Activated CD8-positive, alpha-beta T cell treated with anti-CD3 and anti-CD28 coated beads for 36 hours (primary cell): ENCODE measurements at regions not wholly inside any gene's neighbourhood (a gene's known extent, or its start where the extent isn't known, plus 50 kb on each side); places are given as distances from the start of the nearest gene placed in this dataset.

Experiments used
- ATAC-seq: fragments of 200-7000 bp; cut with Tn5 transposase; one replicate; pipeline ENCODE4 v1.10.0; 2021; ENCODE audit warnings: mild to moderate bottlenecking, moderate library complexity
- CTCF ChIA-PET: fragments of 350-600 bp; sonication (Branson Sonifier 250); formaldehyde crosslinking; loops from one replicate; lab custom pipeline; 2021; ENCODE audit warnings: antibody characterized with exemption; lab: Charles Lee
- POLR2A ChIA-PET: fragments of 350-600 bp; sonication (Branson Sonifier 250); formaldehyde crosslinking; loops from one replicate; lab custom pipeline; 2021; ENCODE audit warnings: antibody characterized with exemption; lab: Charles Lee
- DNase-seq: peaks from one replicate; pipeline ENCODE4 v3.0.0-alpha.2; 2020
- H3K27ac Mint-ChIP-seq: one replicate; pipeline ENCODE4 v1.8.0; 2021; ENCODE audit warnings: mild to moderate bottlenecking, mixed read lengths
- H3K27me3 Mint-ChIP-seq: one replicate; pipeline ENCODE4 v1.8.0; 2021; ENCODE audit warnings: mixed read lengths
- H3K36me3 Mint-ChIP-seq: one replicate; pipeline ENCODE4 v1.8.0; 2021; ENCODE audit warnings: low read depth, mixed read lengths
- H3K4me1 Mint-ChIP-seq: one replicate; pipeline ENCODE4 v1.8.0; 2021; ENCODE audit warnings: low read depth, mixed read lengths
- H3K4me3 Mint-ChIP-seq: one replicate; pipeline ENCODE4 v1.8.0; 2021; ENCODE audit warnings: mild to moderate bottlenecking, moderate library complexity, mixed read lengths
- H3K9me3 Mint-ChIP-seq: one replicate; pipeline ENCODE4 v1.8.0; 2021; ENCODE audit warnings: mixed read lengths
- CTCF ChIP-seq: fragments of 200-600 bp; IDR thresholded peaks from one replicate; pipeline ENCODE4 v1.8.0; 2022; ENCODE audit warnings: antibody characterized with exemption, mild to moderate bottlenecking
- intact Hi-C: fragments of 100-400 bp; cut with micrococcal nuclease; formaldehyde crosslinking; loops from one replicate; pipeline ENCODE4 v1.10.0; 2022

GRCh38 chr7:84786073-84786472 lies 400.8 kb downstream of the SEMA3D start:
- H3K4me1 Mint-ChIP-seq = no peaks in the 10 kb centered on the region
- intact Hi-C loops = no loop called here
- no peaks in the 10 kb centered on the region for H3K27me3 Mint-ChIP-seq
- ChIA-PET CTCF (no interaction called here), POLR2A (no interaction called here)
- H3K36me3 Mint-ChIP-seq = no peaks in the 10 kb centered on the region
- H3K9me3 Mint-ChIP-seq = no peaks in the 10 kb centered on the region
- no peak for TF ChIP-seq CTCF
- H3K27ac Mint-ChIP-seq = no peak overlapping the region
- DNase-seq = no peak
- ATAC-seq = no peak
- no peak overlapping the region for H3K4me3 Mint-ChIP-seq

DNA sequence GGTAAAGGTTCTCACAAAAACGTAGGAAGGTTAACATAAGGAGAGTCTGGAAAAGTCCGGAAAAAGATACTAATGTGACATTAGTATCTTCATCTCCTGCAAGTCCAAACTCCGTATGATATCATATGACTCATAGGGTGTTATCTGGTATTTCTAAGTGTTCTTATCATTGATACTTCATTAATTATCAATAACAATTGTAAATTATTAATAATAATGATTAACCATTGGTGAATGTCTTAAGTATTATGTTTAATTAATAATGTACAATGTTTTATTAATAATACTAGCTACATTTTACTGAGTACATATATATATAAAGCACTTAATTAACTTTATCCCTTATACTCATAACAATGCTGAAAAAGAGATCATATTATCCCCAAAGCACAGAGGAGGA lies 402.4 kb downstream of the SEMA3D start:
- no peak for ATAC-seq
- POLR2A ChIA-PET = no interaction called here
- H3K4me3 Mint-ChIP-seq = no peak overlapping the region

DNA sequence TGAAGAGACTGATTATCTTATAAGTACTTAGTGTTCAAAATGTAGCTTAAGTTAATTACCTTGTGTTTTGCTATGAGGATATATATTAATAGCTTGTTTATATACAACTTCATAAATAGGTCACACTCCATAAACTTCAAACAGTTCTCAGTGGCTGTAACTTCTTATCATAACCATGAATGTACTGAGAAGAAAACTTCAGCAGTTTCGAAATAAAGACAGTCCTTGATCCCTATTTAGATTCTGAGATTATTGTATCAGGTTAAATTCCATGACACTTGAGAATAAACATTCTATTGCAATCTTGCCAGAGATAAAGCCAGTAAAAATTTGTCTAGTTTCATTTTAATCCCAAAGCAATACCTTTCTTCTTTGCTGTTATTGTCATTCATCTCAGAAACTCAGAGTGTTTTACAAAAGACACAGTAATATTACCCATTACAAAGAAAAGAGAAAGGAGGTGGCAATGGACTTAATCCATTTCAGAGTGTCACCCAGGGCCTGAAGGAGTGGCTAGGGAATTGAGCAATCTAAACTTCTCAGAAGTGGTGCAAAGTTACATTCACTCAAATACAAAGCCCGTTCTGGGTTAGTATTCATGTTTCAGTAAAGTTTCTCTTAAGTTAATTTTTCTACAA lies 403.6 kb downstream of the SEMA3D start:
- ChIA-PET POLR2A (no interaction called here), CTCF (no interaction called here)
- DNase-seq = no peak
- no peak for TF ChIP-seq CTCF
- intact Hi-C loops = no loop called here
- Mint-ChIP-seq H3K9me3 (no peaks in the 10 kb centered on the region), H3K27ac (no peak overlapping the region), H3K27me3 (no peaks in the 10 kb centered on the region), H3K4me3 (no peak overlapping the region), H3K4me1 (no peaks in the 10 kb centered on the region), H3K36me3 (no peaks in the 10 kb centered on the region)
- ATAC-seq = no peak

More for the DNA sequence above, 402.4 kb downstream of the SEMA3D start:
- no peaks in the 10 kb centered on the region for H3K27me3 Mint-ChIP-seq
- no peaks in the 10 kb centered on the region for H3K36me3 Mint-ChIP-seq
- no peak overlapping the region for H3K27ac Mint-ChIP-seq
- H3K9me3 Mint-ChIP-seq = no peaks in the 10 kb centered on the region
- no peak for DNase-seq
- no peak for TF ChIP-seq CTCF
- H3K4me1 Mint-ChIP-seq = no peaks in the 10 kb centered on the region
- CTCF ChIA-PET = no interaction called here
- intact Hi-C loops = no loop called here

GRCh38 chr7:84781838-84782237 lies 405.0 kb downstream of the SEMA3D start:
- POLR2A ChIA-PET = no interaction called here
- Mint-ChIP-seq H3K27me3 (no peaks in the 10 kb centered on the region), H3K36me3 (no peaks in the 10 kb centered on the region), H3K4me3 (no peak overlapping the region), H3K27ac (no peak overlapping the region), H3K9me3 (no peaks in the 10 kb centered on the region), H3K4me1 (no peaks in the 10 kb centered on the region)
- no peak for TF ChIP-seq CTCF
- CTCF ChIA-PET = no interaction called here
- DNase-seq = no peak
- intact Hi-C loops = no loop called here
- no peak for ATAC-seq

GRCh38 chr7:84780158-84781124 lies 406.4 kb downstream of the SEMA3D start:
- H3K36me3 Mint-ChIP-seq = no peaks in the 10 kb centered on the region

More at GRCh38 chr7:84780158-84781124, 406.4 kb downstream of the SEMA3D start:
- ChIA-PET POLR2A (no interaction called here), CTCF (no interaction called here)
- H3K9me3 Mint-ChIP-seq = no peaks in the 10 kb centered on the region
- no peak for TF ChIP-seq CTCF
- no peak overlapping the region for H3K4me3 Mint-ChIP-seq
- no peak for ATAC-seq
- H3K4me1 Mint-ChIP-seq = no peaks in the 10 kb centered on the region
- H3K27ac Mint-ChIP-seq = no peak overlapping the region
- DNase-seq = no peak
- intact Hi-C loops = no loop called here
- H3K27me3 Mint-ChIP-seq = no peaks in the 10 kb centered on the region
